ENCODE measurements at regions not wholly inside any gene's neighbourhood (a gene's known extent, or its start where the extent isn't known, plus 50 kb on each side); places are given as distances from the start of the nearest gene placed in this dataset.
A peak's percentile ranks its signal among the peaks of the same experiment; 100 is the strongest.

DNA sequence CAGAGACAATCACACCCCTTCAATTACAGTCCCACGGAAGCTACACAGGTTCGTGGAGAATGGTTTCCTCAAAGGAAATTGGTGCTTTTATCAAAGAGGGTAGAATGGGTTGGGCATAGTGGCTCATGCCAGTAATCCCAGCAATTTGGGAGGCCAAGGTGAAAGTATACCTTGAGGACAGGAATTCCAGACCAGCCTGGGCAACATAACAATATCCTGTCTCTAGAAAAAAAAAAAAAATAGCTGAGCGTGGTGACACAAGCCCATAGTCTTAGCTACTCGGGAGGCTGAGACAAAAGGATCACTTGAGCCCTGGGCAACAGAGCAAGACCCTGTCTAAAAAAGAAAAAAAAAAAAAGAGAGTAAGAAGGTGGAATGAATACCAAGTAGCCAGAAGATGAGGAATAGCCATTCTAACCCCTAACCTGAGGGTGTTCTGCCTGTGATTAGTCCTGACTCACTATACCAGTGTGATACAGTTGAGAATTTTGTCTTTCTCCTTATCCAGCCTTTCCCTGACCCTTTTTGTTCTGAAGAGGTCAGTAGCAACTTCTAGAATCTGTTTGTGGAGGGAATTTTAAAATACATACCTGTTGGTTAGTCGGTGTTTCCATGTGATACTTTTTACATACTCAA, 283.2 kb downstream of the MREG start:
- TF ChIP-seq, protein P1, sequence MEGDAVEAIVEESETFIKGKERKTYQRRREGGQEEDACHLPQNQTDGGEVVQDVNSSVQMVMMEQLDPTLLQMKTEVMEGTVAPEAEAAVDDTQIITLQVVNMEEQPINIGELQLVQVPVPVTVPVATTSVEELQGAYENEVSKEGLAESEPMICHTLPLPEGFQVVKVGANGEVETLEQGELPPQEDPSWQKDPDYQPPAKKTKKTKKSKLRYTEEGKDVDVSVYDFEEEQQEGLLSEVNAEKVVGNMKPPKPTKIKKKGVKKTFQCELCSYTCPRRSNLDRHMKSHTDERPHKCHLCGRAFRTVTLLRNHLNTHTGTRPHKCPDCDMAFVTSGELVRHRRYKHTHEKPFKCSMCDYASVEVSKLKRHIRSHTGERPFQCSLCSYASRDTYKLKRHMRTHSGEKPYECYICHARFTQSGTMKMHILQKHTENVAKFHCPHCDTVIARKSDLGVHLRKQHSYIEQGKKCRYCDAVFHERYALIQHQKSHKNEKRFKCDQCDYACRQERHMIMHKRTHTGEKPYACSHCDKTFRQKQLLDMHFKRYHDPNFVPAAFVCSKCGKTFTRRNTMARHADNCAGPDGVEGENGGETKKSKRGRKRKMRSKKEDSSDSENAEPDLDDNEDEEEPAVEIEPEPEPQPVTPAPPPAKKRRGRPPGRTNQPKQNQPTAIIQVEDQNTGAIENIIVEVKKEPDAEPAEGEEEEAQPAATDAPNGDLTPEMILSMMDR (IDR thresholded peaks at IDR 0.05; ENCODE audit: low read depth, low read length): no peak
- H3K4me3 ChIP-seq: no peak overlapping the region
- H3K4me1 ChIP-seq (ENCODE audit: low read depth): peaks cover 5% of the 10 kb centered on the region
- H3K36me3 ChIP-seq: no peaks in the 10 kb centered on the region
- H3K9me3 ChIP-seq (ENCODE audit: low read depth): no peaks in the 10 kb centered on the region
- no peak for DNase-seq (ENCODE audit: low read depth in 1 of 2, low spot score in 1 of 2)
- H3K27me3 ChIP-seq: no peaks in the 10 kb centered on the region
- H3K27ac ChIP-seq: no peak overlapping the region

DNA sequence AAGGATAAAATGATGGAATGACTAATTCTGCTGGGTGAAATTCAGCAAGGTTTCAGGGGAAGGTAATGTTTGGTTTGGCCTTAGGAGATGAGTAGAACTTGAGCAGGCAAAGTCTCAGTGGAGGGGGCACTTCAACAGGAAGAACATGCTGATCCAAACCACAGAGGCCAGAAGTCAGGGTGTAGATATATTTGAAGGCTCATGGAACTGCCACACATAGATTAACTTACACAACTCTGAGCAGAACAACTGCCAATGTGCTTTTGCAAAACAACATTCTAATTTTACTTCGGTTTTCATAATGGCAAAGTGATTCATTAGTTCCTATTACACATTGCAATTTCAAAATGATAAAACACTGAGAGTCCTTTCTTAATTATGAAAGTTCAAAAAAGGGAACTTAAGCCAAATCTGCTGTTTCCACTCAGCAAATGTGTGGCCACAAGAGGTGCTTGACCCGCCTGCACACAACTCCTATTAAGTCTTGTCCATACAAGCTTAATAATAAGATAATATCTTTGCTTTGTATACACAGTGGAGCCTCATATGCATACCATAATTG, 284.8 kb downstream of the MREG start:
- TF ChIP-seq, protein P1 (IDR thresholded peaks at IDR 0.05; ENCODE audit: low read depth, low read length): peak; percentile 26
- Histone ChIP-seq H3K9me3 (ENCODE audit: low read depth) (no peaks in the 10 kb centered on the region), H3K36me3 (no peaks in the 10 kb centered on the region), H3K27ac (no peak overlapping the region), H3K27me3 (no peaks in the 10 kb centered on the region), H3K4me3 (no peak overlapping the region), H3K4me1 (ENCODE audit: low read depth) (peaks cover 5% of the 10 kb centered on the region)
- peak in 1 of 2 donors; percentile 98 for DNase-seq (ENCODE audit: low read depth in 1 of 2, low spot score in 1 of 2)

DNA sequence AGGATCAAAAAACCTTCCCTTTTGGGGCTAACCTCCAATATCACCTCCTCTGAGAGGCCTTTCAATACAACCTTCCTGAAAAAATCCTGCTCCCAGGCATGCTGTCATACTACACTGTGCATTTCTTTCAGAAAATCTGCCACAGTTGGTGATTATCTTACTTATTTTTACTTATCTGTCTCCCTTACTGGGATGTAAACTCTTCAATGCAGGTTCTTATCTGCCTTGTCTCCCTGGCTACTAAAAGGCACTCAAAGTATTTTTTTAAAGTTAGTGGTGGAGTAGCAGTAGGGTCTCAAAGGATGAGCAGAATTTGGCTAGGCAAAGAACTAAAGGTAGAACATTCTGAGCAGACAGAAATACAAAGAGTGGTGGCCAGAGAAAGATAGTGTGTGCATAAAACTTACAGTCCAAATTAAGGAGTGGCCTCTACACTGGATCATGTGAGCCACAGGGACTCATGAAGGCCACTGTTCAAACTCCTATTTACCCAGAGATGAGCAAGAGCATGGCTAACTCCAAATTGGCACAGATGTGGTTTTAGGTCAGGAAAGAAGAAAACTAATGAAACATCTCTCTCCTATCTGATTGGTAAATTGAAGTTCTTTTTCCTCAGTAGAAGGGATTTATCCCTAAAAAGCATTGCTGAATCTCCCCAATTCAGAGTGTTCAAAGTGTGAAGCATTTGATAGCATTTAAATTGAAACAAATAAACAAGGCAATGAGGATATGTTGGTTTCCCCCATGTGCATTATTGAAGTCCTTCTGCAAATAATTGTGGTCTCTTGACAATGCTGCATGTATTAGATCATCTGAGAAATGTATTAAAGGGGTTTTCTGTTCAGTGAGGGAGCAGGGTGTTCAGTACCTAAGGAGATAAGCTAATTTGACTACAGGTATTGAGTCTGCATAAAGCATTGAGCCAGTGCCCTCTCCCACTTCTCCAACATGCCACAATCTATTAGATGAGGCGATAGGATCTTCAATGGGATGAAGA, 285.5 kb downstream of the MREG start:
- H3K27ac ChIP-seq: peak overlapping the region; percentile 5
- H3K4me1 ChIP-seq (ENCODE audit: low read depth): peaks cover 5% of the 10 kb centered on the region
- no peaks in the 10 kb centered on the region for H3K36me3 ChIP-seq
- peak in 1 of 2 donors; percentile 65 for DNase-seq (ENCODE audit: low read depth in 1 of 2, low spot score in 1 of 2)
- no peaks in the 10 kb centered on the region for H3K9me3 ChIP-seq (ENCODE audit: low read depth)
- no peaks in the 10 kb centered on the region for H3K27me3 ChIP-seq
- TF ChIP-seq, protein P1 (IDR thresholded peaks at IDR 0.05; ENCODE audit: low read depth, low read length): no peak
- no peak overlapping the region for H3K4me3 ChIP-seq

DNA sequence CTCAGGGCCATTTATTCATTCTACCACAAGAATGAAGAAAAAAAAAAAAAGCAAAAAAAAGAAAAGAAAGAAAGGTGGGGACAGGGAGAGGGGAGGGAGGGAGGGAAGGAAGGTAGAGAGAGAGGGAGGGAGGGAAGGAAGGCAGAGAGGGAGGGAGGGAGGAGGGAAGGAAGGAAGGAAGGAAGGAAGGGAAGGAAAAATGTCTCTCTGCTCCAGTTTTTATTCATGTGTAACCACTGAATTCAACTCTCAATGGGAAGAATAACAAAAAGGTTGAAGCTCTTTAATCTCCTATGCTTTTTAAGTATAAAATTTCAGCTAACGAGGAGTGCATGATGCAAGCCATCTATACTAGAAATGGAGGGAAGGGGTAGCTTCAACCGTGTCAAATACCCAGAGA, 287.3 kb downstream of the MREG start:
- DNase-seq (ENCODE audit: low read depth in 1 of 2, low spot score in 1 of 2): no peak
- H3K4me3 ChIP-seq: no peak overlapping the region
- H3K4me1 ChIP-seq (ENCODE audit: low read depth): peaks cover 5% of the 10 kb centered on the region
- H3K27me3 ChIP-seq: no peaks in the 10 kb centered on the region
- H3K9me3 ChIP-seq (ENCODE audit: low read depth): no peaks in the 10 kb centered on the region
- H3K27ac ChIP-seq: no peak overlapping the region
- H3K36me3 ChIP-seq: no peaks in the 10 kb centered on the region
- TF ChIP-seq, protein P1 (IDR thresholded peaks at IDR 0.05; ENCODE audit: low read depth, low read length): no peak

DNA sequence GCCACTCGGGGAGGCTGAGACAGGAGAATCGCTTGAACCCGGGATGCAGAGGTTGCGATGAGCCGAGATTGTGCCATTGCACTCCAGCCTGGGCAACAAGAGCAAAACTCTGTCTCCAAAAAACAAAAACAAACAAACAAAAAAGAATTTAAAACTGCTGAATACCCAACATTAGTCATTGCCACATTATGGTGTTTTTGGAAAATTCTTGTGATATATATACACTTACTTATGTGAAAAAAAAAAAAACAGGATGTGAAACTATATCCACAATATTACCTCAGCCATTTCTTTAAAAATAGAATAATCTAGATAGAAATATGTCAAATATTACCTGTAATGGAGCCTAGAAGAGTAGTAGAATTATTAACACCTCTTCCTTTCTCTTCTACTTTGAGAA, 288.3 kb upstream of the FN1 start:
- H3K9me3 ChIP-seq (ENCODE audit: low read depth): no peaks in the 10 kb centered on the region
- H3K36me3 ChIP-seq: no peaks in the 10 kb centered on the region
- peaks cover 5% of the 10 kb centered on the region for H3K4me1 ChIP-seq (ENCODE audit: low read depth)
- H3K27me3 ChIP-seq: no peaks in the 10 kb centered on the region
- H3K27ac ChIP-seq: no peak overlapping the region
- TF ChIP-seq, protein P1 (IDR thresholded peaks at IDR 0.05; ENCODE audit: low read depth, low read length): no peak
- H3K4me3 ChIP-seq: no peak overlapping the region
- DNase-seq (ENCODE audit: low read depth in 1 of 2, low spot score in 1 of 2): no peak
